H1 (cell line): ENCODE measurements at regions not wholly inside any gene's neighbourhood (a gene's known extent, or its start where the extent isn't known, plus 50 kb on each side); places are given as distances from the start of the nearest gene placed in this dataset.

Experiments used
- CTCF ChIA-PET: fragments of 300-600 bp; sonication (Branson Sonifier 250); formaldehyde crosslinking; loops from one replicate; lab custom pipeline; 2021; ENCODE audit not compliant: partially characterized antibody; lab: Charles Lee
- POLR2A ChIA-PET: fragments of 300-600 bp; sonication (Branson Sonifier 250); formaldehyde crosslinking; loops from one replicate; lab custom pipeline; 2021; ENCODE audit warnings: inconsistent platforms; ENCODE audit not compliant: partially characterized antibody; lab: Charles Lee
- DNase-seq, 2 experiments: peaks; one replicate each; pipeline versions ENCODE4 v3.0.0 to v3.0.0-alpha.2; 2010 to 2022; ENCODE audit warnings: low spot score in 2 of 2, low read depth in 1 of 2, mixed read lengths in 1 of 2
- FAIRE-seq: peaks from 2 replicates; lab custom pipeline; 2011; peaks lifted over from hg19 to GRCh38; lab: Jason Lieb, UNC
- H2AFZ ChIP-seq: 2 replicates; pipeline ENCODE4 v1.8.1; 2012; ENCODE audit warnings: low read length, inconsistent platforms
- H2AK5ac ChIP-seq: 2 replicates; pipeline ENCODE4 v1.6.1; 2013; ENCODE audit warnings: low read depth, low read length
- H2BK120ac ChIP-seq: replicated peaks from 2 replicates; pipeline ENCODE3; 2013; ENCODE audit warnings: low read depth, low read length, inconsistent platforms
- H2BK12ac ChIP-seq: 2 replicates; pipeline ENCODE4 v1.6.1; 2013; ENCODE audit warnings: low read depth, low read length
- H2BK15ac ChIP-seq: 2 replicates; pipeline ENCODE4 v1.6.1; 2013; ENCODE audit warnings: low read length
- H2BK20ac ChIP-seq: 2 replicates; pipeline ENCODE4 v1.6.1; 2013; ENCODE audit warnings: low read length
- H2BK5ac ChIP-seq: 2 replicates; pipeline ENCODE4 v1.6.1; 2013; ENCODE audit warnings: low read depth, low read length
- H3K14ac ChIP-seq: 2 replicates; pipeline ENCODE4 v1.6.1; 2013; ENCODE audit warnings: inconsistent platforms; ENCODE audit not compliant: insufficient read length
- H3K18ac ChIP-seq: 2 replicates; pipeline ENCODE4 v1.6.1; 2013; ENCODE audit warnings: low read length; ENCODE audit errors: extremely low read depth
- H3K23ac ChIP-seq: 2 replicates; pipeline ENCODE4 v1.6.1; 2013; ENCODE audit warnings: inconsistent platforms; ENCODE audit not compliant: insufficient read length
- H3K23me2 ChIP-seq: 2 replicates; pipeline ENCODE4 v1.6.1; 2013; ENCODE audit warnings: low read depth, low read length
- H3K27ac ChIP-seq: 2 replicates; pipeline ENCODE4 v1.6.1; 2011; ENCODE audit warnings: low read depth, low read length, inconsistent platforms
- H3K27me3 ChIP-seq, 4 experiments: replicated peaks in 1 of 4; 1 replicate in 1 of 4; 2 replicates in 3 of 4; pipeline versions ENCODE4 v1.6.1 to v1.8.1; 2011 to 2013; ENCODE audit warnings: low read length in 3 of 4, mild to moderate bottlenecking in 3 of 4, inconsistent platforms in 2 of 4, mixed read lengths in 2 of 4, moderate library complexity in 1 of 4; ENCODE audit not compliant: control insufficient read depth in 3 of 4, insufficient read depth in 3 of 4; ENCODE audit errors: extremely low read depth in 1 of 4
- H3K36me3 ChIP-seq, 4 experiments: 2 replicates each; pipeline versions ENCODE4 v1.6.1 to v1.8.1; 2011 to 2013; ENCODE audit warnings: mild to moderate bottlenecking in 4 of 4, low read length in 3 of 4, moderate library complexity in 2 of 4, control low read depth in 1 of 4, inconsistent platforms in 1 of 4; ENCODE audit not compliant: insufficient read depth in 4 of 4, control insufficient read depth in 2 of 4
- H3K4ac ChIP-seq: replicated peaks from 2 replicates; pipeline ENCODE3; 2013; ENCODE audit warnings: low read length, low read depth, mixed read lengths, inconsistent platforms; ENCODE audit not compliant: insufficient read length
- H3K4me1 ChIP-seq, 4 experiments: replicated peaks in 1 of 4; 1 replicate in 1 of 4; 2 replicates in 3 of 4; pipeline versions ENCODE4 v1.6.1 to v1.8.1; 2011 to 2013; ENCODE audit warnings: low read length in 3 of 4, inconsistent platforms in 2 of 4, mixed read lengths in 1 of 4; ENCODE audit not compliant: insufficient read depth in 4 of 4, control insufficient read depth in 3 of 4
- H3K4me2 ChIP-seq, 2 experiments: 2 replicates each; pipeline versions ENCODE4 v1.6.1 to v1.8.1; 2011 to 2013; ENCODE audit warnings: low read depth in 2 of 2, low read length in 2 of 2, control low read depth in 1 of 2, inconsistent platforms in 1 of 2, mild to moderate bottlenecking in 1 of 2; ENCODE audit not compliant: insufficient read depth in 1 of 2
- H3K4me3 ChIP-seq, 4 experiments: fragments of 200-600, 300-600 bp in 1 of 4; sonication (generic), shearing (Covaris generic), sonication (Bioruptor Twin) in 1 of 4; 2 replicates each; pipeline versions ENCODE4 v1.5.1 to v1.8.1; 2011 to 2016; ENCODE audit warnings: low read length in 4 of 4, low read depth in 3 of 4, control low read depth in 2 of 4, inconsistent platforms in 2 of 4, mild to moderate bottlenecking in 2 of 4, mixed read lengths in 1 of 4, moderate library complexity in 1 of 4; ENCODE audit not compliant: insufficient read depth in 2 of 4; ENCODE audit errors: extremely low read depth in 1 of 4
- H3K56ac ChIP-seq: replicated peaks from 2 replicates; pipeline ENCODE3; 2013; ENCODE audit warnings: low read depth, mild to moderate bottlenecking, mixed read lengths, low read length, inconsistent platforms; ENCODE audit not compliant: insufficient read length
- H3K79me1 ChIP-seq: 2 replicates; pipeline ENCODE4 v1.6.1; 2013; ENCODE audit warnings: low read depth, low read length, control low read depth
- H3K79me2 ChIP-seq, 2 experiments: 2 replicates each; pipeline versions ENCODE4 v1.6.1 to v1.8.1; 2012 to 2013; ENCODE audit warnings: low read length in 2 of 2, mild to moderate bottlenecking in 2 of 2, inconsistent platforms in 1 of 2; ENCODE audit not compliant: insufficient read depth in 2 of 2, control insufficient read depth in 1 of 2
- H3K9ac ChIP-seq, 4 experiments: replicated peaks in 1 of 4; 1 replicate in 1 of 4; 2 replicates in 3 of 4; pipeline versions ENCODE4 v1.6.1 to v1.8.1; 2011 to 2013; ENCODE audit warnings: low read depth in 3 of 4, low read length in 3 of 4, control low read depth in 2 of 4, mild to moderate bottlenecking in 2 of 4, moderate library complexity in 2 of 4, inconsistent platforms in 1 of 4; ENCODE audit errors: extremely low read depth in 1 of 4
- H3K9me3 ChIP-seq, 2 experiments: 2 replicates each; pipeline versions ENCODE4 v1.6.1 to v1.8.1; 2012 to 2013; ENCODE audit warnings: mild to moderate bottlenecking in 2 of 2, moderate library complexity in 2 of 2, control low read depth in 1 of 2, inconsistent platforms in 1 of 2, low read depth in 1 of 2, low read length in 1 of 2, mixed read lengths in 1 of 2; ENCODE audit not compliant: insufficient read depth in 2 of 2
- H4K20me1 ChIP-seq, 2 experiments: replicated peaks in 1 of 2; 2 replicates each; pipeline versions ENCODE3 to v1.8.1; 2011 to 2013; ENCODE audit warnings: inconsistent platforms in 2 of 2, low read length in 2 of 2, mild to moderate bottlenecking in 1 of 2; ENCODE audit not compliant: insufficient read depth in 2 of 2, control insufficient read depth in 1 of 2
- H4K5ac ChIP-seq: 2 replicates; pipeline ENCODE4 v1.6.1; 2013; ENCODE audit warnings: low read length, low read depth, mixed read lengths, inconsistent platforms; ENCODE audit not compliant: insufficient read length
- H4K8ac ChIP-seq: 2 replicates; pipeline ENCODE4 v1.8.0; 2013; ENCODE audit warnings: mild to moderate bottlenecking, moderate library complexity, low read length, inconsistent platforms; ENCODE audit not compliant: insufficient read depth; ENCODE audit errors: extremely low read depth
- H4K91ac ChIP-seq: replicated peaks from 2 replicates; pipeline ENCODE3; 2013; ENCODE audit warnings: low read length, mixed read lengths, inconsistent platforms; ENCODE audit not compliant: insufficient read length
- USF2 ChIP-seq: IDR thresholded peaks from 2 replicates; pipeline ENCODE4 v1.6.1; 2011; ENCODE audit warnings: low read length, improper control_type of control experiment
- WGBS, 2 experiments: shearing (Covaris generic) in 1 of 2; methylation state at CpG; one replicate each; pipeline versions ENCODE4 v1.1.6 to v1.1.7; 2013 to 2015; ENCODE audit warnings: low lambda C conversion rate in 2 of 2, mixed read lengths in 2 of 2, inconsistent platforms in 1 of 2, low coverage in 1 of 2, missing lambda C conversion rate in 1 of 2; ENCODE audit not compliant: insufficient replicate concordance in 2 of 2, insufficient coverage in 1 of 2, insufficient read length in 1 of 2; ENCODE audit errors: extremely low coverage in 1 of 2, missing lambda C conversion rate in 1 of 2; 5-methylcytosine and 5-hydroxymethylcytosine counted together

GRCh38 chr3:39744746-39745145 lies 64.7 kb upstream of the MYRIP start:
- TF ChIP-seq USF2, result no peak
- TF ChIP-seq, all 59 proteins: peak for 0
- Histone ChIP-seq H3K36me3 (no peaks in the 10 kb centered on the region), H3K23me2 (no peaks in the 10 kb centered on the region), H2BK120ac (no peak overlapping the region), H2AFZ (no peak overlapping the region), H3K18ac (no peak overlapping the region), H3K56ac (no peak overlapping the region), H4K8ac (no peak overlapping the region), H2BK20ac (no peak overlapping the region), H3K4ac (no peak overlapping the region), H4K5ac (no peak overlapping the region), H4K20me1 (no peaks in the 10 kb centered on the region), H2AK5ac (no peak overlapping the region), H3K9ac (no peak overlapping the region), H3K23ac (no peak overlapping the region), H3K4me1 (no peaks in the 10 kb centered on the region), H3K27me3 (no peaks in the 10 kb centered on the region), H3K79me1 (no peaks in the 10 kb centered on the region), H2BK15ac (no peak overlapping the region), H3K9me3 (no peaks in the 10 kb centered on the region), H3K4me2 (no peak overlapping the region), H3K14ac (no peak overlapping the region), H4K91ac (no peak overlapping the region), H2BK12ac (no peak overlapping the region), H3K27ac (no peak overlapping the region), H2BK5ac (no peak overlapping the region), H3K79me2 (no peaks in the 10 kb centered on the region), H3K4me3 (no peak overlapping the region)
- ChIA-PET CTCF (no interaction called here), POLR2A (no interaction called here)
- FAIRE-seq, result no peak
- DNase-seq, result no peak
- 83% methylated on average over 3 of the region's 3 CpGs; no CpG with 5 or more reads in 1 of the 2 experiments for WGBS, 2 experiments
